HEK293T (cell line): ENCODE measurements at regions not wholly inside any gene's neighbourhood (a gene's known extent, or its start where the extent isn't known, plus 50 kb on each side); places are given as distances from the start of the nearest gene placed in this dataset.
A peak's percentile ranks its signal among the peaks of the same experiment; 100 is the strongest.

Source experiments
- CTCF ChIA-PET: fragments of 350-600 bp; formaldehyde crosslinking; extraction: SDS; loops from one replicate; lab custom pipeline; 2021; ENCODE audit warnings: antibody characterized with exemption, inconsistent platforms; lab: Yijun Ruan, JAX
- POLR2A ChIA-PET: fragments of 350-600 bp; formaldehyde crosslinking; extraction: SDS; loops from one replicate; lab custom pipeline; 2020; ENCODE audit warnings: antibody characterized with exemption, inconsistent platforms; lab: Yijun Ruan, JAX
- DNase-seq: peaks from one replicate; pipeline ENCODE4 v3.0.0; 2012; ENCODE audit warnings: mixed read lengths; ENCODE audit errors: extremely low spot score
- ARNT ChIP-seq: fragments of 450-650 bp; IDR thresholded peaks from 2 replicates; pipeline ENCODE4 v1.6.1; 2017; ENCODE audit warnings: mild to moderate bottlenecking
- BHLHE40 ChIP-seq: fragments of 450-650 bp; IDR thresholded peaks from 2 replicates; pipeline ENCODE4 v1.6.1; 2016; ENCODE audit warnings: mild to moderate bottlenecking, moderate library complexity, borderline replicate concordance
- CTBP1 ChIP-seq: fragments of 450-650 bp; IDR thresholded peaks from 2 replicates; pipeline ENCODE4 v1.6.1; 2016; ENCODE audit warnings: borderline replicate concordance
- ELF4 ChIP-seq: fragments of 450-650 bp; IDR thresholded peaks from 2 replicates; pipeline ENCODE4 v1.6.1; 2017; ENCODE audit warnings: antibody characterized with exemption
- FOXA1 ChIP-seq: fragments of 450-650 bp; IDR thresholded peaks from 2 replicates; pipeline ENCODE4 v1.6.1; 2016; ENCODE audit warnings: mild to moderate bottlenecking
- FOXK2 ChIP-seq: fragments of 450-650 bp; IDR thresholded peaks from 2 replicates; pipeline ENCODE4 v1.6.1; 2016; ENCODE audit warnings: mild to moderate bottlenecking
- FOXM1 ChIP-seq: fragments of 450-650 bp; IDR thresholded peaks from 2 replicates; pipeline ENCODE4 v1.6.1; 2017; ENCODE audit warnings: mild to moderate bottlenecking, borderline replicate concordance
- HDGF ChIP-seq: fragments of 450-650 bp; IDR thresholded peaks from 2 replicates; pipeline ENCODE4 v1.6.1; 2017; ENCODE audit warnings: antibody characterized with exemption, borderline replicate concordance
- L3MBTL2 ChIP-seq: fragments of 450-650 bp; conservative IDR thresholded peaks from 2 replicates; pipeline ENCODE4 v1.6.1; 2016; ENCODE audit warnings: mild to moderate bottlenecking
- LEF1 ChIP-seq: fragments of 450-650 bp; IDR thresholded peaks from 2 replicates; pipeline ENCODE4 v1.6.1; 2017; ENCODE audit warnings: mild to moderate bottlenecking, borderline replicate concordance
- NFRKB ChIP-seq: fragments of 450-650 bp; IDR thresholded peaks from 2 replicates; pipeline ENCODE4 v1.6.1; 2016; ENCODE audit warnings: mild to moderate bottlenecking, moderate library complexity
- PKNOX1 ChIP-seq: fragments of 450-650 bp; IDR thresholded peaks from 2 replicates; pipeline ENCODE4 v1.6.1; 2016
- SP1 ChIP-seq: fragments of 450-650 bp; IDR thresholded peaks from 2 replicates; pipeline ENCODE4 v1.6.1; 2017
- SUZ12 ChIP-seq: fragments of 450-650 bp; IDR thresholded peaks from 2 replicates; pipeline ENCODE4 v1.6.1; 2016; ENCODE audit warnings: mild to moderate bottlenecking
- TARDBP ChIP-seq: fragments of 450-650 bp; IDR thresholded peaks from 2 replicates; pipeline ENCODE4 v1.6.1; 2016
- ZNF384 ChIP-seq: fragments of 450-650 bp; IDR thresholded peaks from 2 replicates; pipeline ENCODE4 v1.6.1; 2016

- no peak for TF ChIP-seq FOXM1
- DNase-seq = no peak
- CTCF ChIA-PET = no interaction called here
- POLR2A ChIA-PET = no interaction called here
Observed at GRCh38 chr3:96192966-96193550, 621.3 kb upstream of the EPHA6 start.

GRCh38 chr3:96200897-96201296 is 613.5 kb upstream of the EPHA6 start:
- POLR2A ChIA-PET = no interaction called here
- no peak for TF ChIP-seq LEF1
- no peak for TF ChIP-seq FOXK2
- TF ChIP-seq CTBP1 = no peak
- TF ChIP-seq L3MBTL2 = no peak
- no peak for TF ChIP-seq ARNT
- TF ChIP-seq ELF4 = no peak
- CTCF ChIA-PET = no interaction called here
- DNase-seq = no peak

GRCh38 chr3:96201463-96201862 is 612.9 kb upstream of the EPHA6 start:
- TF ChIP-seq LEF1 = no peak
- TF ChIP-seq TARDBP = no peak
- TF ChIP-seq SP1 = no peak
- no peak for TF ChIP-seq BHLHE40
- no peak for TF ChIP-seq NFRKB
- TF ChIP-seq FOXM1 = no peak
- no peak for TF ChIP-seq FOXA1
- no peak for TF ChIP-seq HDGF
- no peak for TF ChIP-seq CTBP1
- no peak for TF ChIP-seq FOXK2
- CTCF ChIA-PET = no interaction called here
- POLR2A ChIA-PET = no interaction called here
- DNase-seq = no peak

- no peak for DNase-seq
- POLR2A ChIA-PET = no interaction called here
- TF ChIP-seq CTBP1 (no peak), LEF1 (no peak), FOXM1 (no peak), ARNT (no peak), ZNF384 (no peak)
- CTCF ChIA-PET = no interaction called here
Observed at GRCh38 chr3:96202181-96202580, 612.2 kb upstream of the EPHA6 start.

- TF ChIP-seq FOXM1 (no peak), FOXK2 (no peak), HDGF (no peak), L3MBTL2 (no peak), PKNOX1 (no peak), LEF1 (no peak), NFRKB (no peak), ZNF384 (no peak), BHLHE40 (no peak)
- CTCF ChIA-PET = no interaction called here
- POLR2A ChIA-PET = no interaction called here
- no peak for DNase-seq
Observed at GRCh38 chr3:96209699-96210098, 604.7 kb upstream of the EPHA6 start.

GRCh38 chr3:96213393-96213792 is 601.0 kb upstream of the EPHA6 start:
- ChIA-PET CTCF (no interaction called here), POLR2A (no interaction called here)
- TF ChIP-seq LEF1 (no peak), NFRKB (no peak)
- no peak for DNase-seq

GRCh38 chr3:96214941-96215340 is 599.5 kb upstream of the EPHA6 start:
- no peak for DNase-seq
- ChIA-PET CTCF (no interaction called here), POLR2A (no interaction called here)
- TF ChIP-seq FOXM1 (no peak), PKNOX1 (peak; percentile 43; the same call in 1 of the 2 replicates)

- DNase-seq = no peak
- CTCF ChIA-PET = interaction anchor here (0.6 kb wide), 1 partner anchor 318 kb away, joined by 3 read pairs; no protein-coding TSS in a partner anchor
- TF ChIP-seq SUZ12 (no peak), SP1 (no peak), ZNF384 (no peak), FOXA1 (no peak), FOXM1 (no peak), HDGF (no peak), LEF1 (no peak), L3MBTL2 (no peak)
- POLR2A ChIA-PET = no interaction called here
Observed at GRCh38 chr3:96225494-96225893, 588.9 kb upstream of the EPHA6 start.
